GM19239 (cell line): ENCODE measurements at regions not wholly inside any gene's neighbourhood (a gene's known extent, or its start where the extent isn't known, plus 50 kb on each side); places are given as distances from the start of the nearest gene placed in this dataset.

Experiments used
- DNase-seq: peaks from one replicate; pipeline ENCODE4 v3.0.0; 2011; ENCODE audit warnings: low spot score; ENCODE audit not compliant: insufficient read length
- FAIRE-seq: peaks from 2 replicates; lab custom pipeline; 2011; peaks lifted over from hg19 to GRCh38; lab: Jason Lieb, UNC

DNA sequence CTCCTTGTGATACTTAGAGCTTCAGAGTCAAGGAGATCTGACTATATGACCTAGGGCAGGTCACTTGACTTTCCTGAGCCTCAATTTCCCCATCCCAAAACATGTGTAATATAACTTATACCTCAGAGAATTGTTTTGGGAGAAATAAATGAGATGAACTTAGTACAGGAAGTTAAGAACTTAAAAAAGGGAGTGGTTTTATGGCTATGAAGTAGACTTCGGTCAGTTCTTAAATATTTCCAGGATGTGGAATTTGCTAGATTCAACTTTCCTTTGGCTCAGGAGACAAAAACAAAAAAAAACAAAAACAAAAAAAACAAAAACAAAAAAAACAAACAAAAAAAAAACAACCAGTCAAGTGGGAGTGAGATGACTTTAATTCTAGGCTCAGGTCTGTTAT, 116.7 kb downstream of the EDEM1 start:
- FAIRE-seq (no peak), DNase-seq (no peak)

DNA sequence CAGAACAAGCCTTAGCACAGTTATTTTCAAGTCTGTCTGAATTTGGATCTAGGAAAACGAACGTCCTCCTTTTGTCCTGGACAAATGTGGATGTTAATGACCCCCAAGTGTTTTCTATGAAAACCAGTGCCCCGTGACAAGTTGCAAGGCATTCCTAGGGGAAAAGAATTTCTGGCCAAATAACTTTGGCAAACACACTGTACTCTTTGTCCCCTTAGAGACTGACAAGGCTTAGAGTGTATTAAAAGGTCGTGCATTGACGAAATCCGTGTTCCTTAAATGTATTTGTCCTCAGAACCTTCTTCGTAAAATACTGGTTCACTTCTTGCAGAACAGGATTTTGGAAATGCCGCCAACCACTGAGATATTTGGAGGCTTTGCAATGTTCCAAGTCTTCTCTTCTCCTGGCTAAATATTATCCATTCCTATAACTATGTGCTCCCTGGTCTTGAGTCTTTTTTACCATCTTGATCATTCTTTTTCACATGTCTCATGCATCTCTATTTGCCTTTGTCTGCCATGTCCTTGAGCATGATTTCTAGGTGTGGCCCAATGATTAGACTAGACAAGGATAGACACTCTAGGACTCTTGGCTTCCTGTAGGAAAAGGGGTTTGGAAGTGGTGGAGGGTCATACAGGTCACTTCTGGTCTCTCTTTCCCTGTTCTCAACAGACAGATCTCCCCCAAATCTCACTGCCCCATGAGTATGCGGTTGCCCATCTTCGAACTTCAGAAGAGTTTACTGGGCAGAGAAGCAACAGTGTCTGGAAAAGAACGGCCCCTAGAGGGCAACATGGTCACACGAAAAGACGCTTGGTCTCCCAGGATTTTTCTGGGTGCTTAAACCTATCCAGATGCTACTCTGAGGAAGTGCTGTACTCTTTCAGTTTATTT, 117.5 kb downstream of the EDEM1 start:
- peak; percentile 14 for DNase-seq
- FAIRE-seq, result peak; percentile 26

DNA sequence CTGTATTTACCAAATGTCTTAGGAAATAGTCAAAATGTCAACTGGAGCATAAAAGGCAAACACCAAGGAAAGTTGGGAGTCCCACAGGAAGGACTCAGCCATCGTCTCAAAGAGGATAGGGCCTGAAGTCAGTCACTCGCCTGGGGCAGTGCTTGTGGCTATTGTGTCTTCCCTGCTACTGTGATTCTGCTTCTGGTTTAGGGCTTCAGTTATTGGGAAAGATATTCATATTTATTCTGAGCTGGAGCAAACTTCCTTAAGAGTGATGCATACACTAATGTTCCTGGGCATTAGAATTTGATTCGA, 118.1 kb downstream of the EDEM1 start:
- DNase-seq, result no peak
- FAIRE-seq, result no peak

DNA sequence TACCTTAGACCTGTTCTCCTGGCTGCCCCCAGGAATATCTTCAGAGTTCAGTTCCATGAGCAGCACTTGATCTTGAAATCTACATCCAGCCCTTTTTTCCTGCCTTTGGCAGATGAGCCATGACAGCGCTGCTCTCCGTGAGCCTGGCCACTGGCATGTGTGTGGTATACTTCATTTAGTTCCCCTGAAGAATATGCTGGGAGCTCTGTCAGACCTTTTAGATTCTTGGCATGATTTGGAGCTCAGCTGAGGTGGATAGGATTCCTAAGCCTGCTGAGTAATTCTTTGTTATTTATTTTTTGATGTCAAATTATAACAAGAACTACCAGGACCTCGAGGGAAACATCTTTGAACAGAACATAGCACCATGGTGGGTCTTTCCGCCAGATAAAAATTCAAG, 121.7 kb downstream of the EDEM1 start:
- no peak for FAIRE-seq

DNA sequence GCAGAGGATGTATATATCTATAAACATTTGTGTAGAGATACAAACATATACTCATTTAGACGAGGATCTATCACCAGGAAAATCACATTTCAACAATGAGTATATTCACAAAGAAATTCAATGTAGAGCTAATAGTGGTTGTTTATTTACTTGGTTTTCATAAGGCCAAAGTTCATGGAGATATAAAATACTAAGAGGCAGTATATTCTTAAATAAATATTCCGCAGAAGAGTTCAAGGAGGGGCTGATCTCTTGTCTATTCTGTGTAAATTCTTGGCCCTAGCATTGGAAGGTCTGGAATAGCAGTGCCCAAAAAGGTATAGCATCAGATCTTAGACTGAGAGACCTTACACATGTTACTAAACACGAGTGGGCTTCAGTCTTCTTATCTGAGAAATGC, 122.1 kb downstream of the EDEM1 start:
- FAIRE-seq, result no peak
- DNase-seq, result no peak

More for the DNA sequence above, 121.7 kb downstream of the EDEM1 start:
- no peak for DNase-seq

DNA sequence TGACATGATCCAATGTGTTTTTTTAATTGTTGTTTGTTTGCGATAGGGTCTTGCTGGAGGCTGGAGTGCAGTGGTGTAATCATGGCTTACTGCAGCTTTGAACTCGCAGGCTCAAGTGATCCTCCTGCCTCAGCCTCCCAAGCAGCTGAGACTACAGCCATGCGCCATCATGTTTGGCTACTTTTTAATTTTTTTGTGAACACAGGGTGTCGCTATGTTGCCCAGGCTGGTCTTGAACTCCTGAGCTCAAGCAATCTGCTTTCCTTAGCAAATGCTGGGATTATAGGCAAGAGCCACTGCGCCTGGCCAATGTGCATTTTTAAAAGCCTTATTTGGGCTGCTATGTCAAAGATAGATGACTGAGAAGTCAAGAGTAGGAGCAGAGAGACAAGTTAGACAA, 123.0 kb downstream of the EDEM1 start:
- DNase-seq (no peak), FAIRE-seq (no peak)

DNA sequence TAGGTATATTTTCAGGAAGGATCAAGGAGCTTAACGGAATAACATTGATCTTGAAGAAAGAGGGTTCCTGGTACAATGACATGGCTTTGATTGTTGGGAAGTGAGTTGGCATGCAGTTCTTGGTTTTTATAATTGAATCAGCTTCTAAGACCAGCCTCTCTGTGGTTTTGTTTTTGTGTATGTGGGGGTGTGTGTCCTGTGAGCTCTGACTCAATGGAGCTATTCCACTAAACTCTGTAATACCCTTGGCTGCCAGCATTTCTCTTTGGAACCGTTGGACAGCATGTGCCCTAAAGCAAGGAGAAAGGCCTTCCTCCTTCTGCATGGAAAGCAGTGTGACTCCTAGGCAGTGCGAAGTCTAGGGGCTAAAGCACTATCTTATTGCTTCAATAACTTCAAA, 124.8 kb downstream of the EDEM1 start:
- no peak for DNase-seq
- FAIRE-seq, result no peak

DNA sequence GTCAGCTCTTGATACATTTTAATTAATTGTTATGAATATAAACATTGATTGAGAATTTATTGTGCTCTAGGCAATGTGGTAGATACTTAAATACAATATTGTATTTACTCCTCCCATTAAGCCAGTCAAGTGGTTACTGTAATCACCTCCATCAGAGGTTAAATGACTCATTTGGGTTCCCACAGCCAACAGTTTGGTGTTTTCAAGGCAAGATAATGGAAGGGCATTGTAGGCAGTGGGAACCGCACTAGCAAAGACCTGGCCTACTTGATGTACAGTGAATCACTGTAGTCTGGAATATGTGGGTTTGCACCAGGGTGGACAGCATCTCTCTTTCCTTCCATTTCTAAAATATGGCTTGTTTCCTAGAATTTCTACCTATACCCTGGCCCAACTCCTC, 127.4 kb downstream of the EDEM1 start:
- FAIRE-seq (no peak), DNase-seq (no peak)

DNA sequence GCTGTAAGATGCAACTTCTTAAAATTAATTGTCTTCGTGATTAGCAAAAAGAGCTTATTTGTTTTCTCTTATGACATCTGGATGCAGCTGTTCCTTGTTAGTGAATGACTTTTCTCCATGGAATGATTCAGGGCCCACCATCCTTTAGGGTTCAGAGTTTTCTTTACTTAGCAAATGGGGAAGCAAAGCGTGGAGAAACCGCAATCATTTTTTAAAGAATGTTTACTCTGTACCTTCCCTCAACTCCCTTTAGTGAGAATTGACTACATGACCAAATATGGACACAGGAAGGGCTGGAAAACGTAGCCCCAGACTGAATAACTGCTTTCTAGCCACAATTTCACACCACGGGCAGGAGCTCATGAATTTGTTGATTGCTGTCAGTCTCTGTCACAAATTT, 130.1 kb downstream of the EDEM1 start:
- FAIRE-seq (no peak), DNase-seq (no peak)

DNA sequence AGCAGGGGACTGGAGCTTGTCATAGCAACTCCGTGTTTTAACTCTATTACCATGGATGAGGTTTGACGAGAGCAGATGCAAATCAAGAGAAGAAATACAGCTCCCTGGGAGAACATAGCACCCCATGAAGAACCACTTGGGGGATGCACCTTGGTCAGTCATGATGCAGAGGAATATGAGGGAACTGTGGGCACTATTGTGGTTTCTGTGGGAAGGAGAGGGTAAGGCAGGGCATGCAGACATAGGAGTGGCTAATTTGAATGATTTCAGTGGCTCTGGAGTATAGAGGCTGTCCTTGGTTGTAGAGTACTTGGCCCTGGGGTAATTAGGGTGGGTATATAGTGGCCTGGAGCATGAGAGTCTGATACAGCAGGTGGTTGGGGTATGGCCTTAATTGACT, 131.9 kb downstream of the EDEM1 start:
- DNase-seq, result no peak
- FAIRE-seq, result no peak

DNA sequence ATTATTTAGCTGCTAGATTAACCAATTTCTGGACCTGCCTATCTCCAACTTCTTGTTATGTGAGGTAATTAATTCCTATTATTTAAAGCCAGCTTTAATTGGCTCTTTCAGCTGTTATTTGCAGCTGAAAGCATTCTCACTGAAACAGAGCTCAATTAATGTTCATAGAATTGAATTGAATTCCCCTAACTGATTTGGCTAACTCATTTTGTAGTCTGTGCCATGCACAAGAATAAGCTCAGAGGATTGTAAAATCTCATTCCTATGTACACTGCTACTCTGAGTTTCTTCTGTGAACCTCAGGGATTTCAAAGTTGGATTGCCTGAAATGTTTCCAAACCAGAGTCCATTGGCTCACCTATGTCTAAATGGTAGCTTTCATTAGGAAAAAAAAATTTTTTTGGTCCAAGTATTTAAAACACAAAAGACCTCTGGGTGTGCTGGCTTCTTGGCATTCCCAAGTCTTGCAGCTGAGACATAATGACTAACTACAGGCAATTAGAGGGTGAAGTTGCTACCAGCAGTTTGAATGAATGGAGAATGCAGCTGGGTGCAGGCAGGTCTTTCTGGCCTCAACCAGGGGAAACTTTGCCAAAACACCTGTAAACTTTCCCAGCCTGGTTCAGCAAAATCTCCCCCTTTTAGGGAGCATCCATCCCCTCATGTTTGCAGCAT, 134.3 kb downstream of the EDEM1 start:
- DNase-seq (no peak), FAIRE-seq (no peak)

DNA sequence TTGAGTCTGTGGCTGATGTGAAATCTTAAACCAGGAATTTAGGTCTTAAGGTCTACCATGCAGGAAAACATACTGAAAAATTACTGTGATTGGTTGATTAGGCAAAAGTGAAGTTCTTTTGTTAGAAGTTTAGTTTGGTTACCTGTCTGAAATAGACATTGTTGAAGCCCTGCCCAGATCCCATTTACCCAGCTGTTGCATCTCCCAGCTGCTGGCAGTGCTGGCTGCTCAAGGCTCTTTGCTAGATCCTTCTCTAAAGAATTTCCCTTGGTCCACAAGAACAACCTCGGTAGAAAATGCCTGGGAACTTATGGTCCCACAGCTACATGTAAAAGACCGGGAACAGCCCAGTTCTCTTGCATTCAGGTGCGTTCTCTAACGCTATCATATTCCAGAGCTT, 137.3 kb downstream of the EDEM1 start:
- no peak for FAIRE-seq
- DNase-seq, result no peak

DNA sequence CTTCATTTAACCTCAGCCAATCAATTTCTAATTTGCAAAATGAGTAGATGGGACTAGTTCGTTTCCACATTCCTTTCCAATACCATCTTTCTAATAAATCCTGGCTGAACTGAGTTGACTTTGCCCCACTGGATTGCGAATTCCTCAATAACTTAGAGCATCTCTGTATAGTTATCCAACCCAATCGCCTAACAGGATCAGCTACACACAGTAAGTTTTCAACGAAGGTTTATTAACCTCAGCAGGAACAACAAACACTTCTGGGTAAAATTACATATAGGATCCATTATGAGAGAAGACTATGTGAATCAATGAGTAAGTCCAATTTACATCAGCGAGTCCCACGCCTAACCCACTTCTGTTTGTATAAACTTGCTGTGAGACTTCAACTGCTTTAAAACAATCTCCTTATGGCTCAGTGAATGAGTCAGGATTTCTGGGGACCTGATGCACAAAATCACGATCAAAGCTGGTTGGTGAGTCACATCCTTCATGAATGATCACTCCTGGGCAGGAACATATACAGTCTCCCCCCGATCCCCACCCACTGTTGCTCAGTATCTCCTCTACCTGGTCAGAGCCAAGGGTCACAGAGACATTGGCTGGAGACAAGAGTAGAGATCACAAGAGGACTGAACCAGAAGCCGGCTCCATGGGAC, 142.8 kb downstream of the EDEM1 start:
- no peak for FAIRE-seq

DNA sequence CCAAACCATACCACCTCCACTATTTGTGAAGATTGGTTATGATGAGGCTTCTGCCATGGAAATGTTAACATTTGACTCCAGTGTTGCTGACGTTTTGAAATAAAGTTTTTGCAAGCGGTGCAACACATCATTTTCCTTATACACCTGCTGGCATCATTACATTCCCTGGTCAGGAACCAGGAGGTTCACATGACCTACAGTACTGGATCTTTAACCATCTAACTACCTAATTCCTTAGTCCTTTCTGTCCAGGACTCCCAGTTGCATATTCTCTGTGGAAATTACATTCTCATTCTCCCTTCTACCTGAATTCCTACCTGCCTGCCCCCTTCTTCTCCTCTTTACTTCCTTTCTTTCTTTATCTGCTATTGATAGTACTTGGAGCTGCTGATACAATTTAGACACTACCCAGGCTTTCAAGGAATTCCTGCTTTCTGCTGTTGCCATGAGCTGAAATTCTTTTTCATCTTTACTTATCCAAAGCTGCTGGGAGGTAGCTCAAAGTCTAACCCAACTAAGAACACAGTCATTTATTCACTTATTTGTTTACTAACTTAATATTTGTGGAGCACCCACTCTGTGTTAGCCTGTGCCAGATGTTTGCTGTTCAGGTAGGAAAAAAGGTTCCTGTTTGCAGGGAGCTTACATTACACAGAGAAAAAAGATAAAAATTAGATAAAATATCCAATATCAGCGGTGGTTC, 144.2 kb downstream of the EDEM1 start:
- FAIRE-seq (peak; percentile 57), DNase-seq (no peak)

More for the DNA sequence above, 142.8 kb downstream of the EDEM1 start:
- no peak for DNase-seq

DNA sequence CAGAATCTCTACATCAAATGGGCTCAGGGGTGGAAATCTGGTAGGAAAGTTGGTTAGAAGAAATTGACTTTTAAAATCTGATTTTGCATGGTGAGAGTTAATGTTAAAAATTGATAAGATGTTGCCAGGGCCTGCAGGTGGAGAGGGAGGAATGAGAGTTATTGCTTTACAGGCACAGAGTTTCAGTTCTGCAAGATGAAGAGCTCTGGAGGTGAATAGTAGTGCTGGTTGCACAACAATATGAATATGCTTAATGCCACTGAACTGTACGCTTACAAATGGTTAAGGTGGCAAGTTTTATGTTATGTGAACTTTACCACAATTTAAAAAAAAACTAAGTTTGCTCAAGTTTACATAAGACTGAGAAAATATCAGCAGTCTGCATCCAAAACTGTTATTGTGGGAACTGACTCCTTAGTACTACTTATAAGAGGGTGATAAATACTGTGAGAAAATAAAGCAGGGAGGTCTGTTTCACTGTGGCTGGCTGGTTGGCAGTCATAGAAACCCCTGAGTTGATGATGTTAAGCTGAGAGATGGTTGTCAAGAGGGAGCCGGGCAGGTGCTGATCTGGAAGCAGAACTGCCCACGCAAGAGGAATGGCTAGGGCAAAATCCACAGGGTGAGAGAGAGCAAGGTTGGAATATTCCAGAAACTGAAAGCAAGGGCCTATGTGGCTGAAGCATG, 144.9 kb downstream of the EDEM1 start:
- peak; percentile 78 for FAIRE-seq
- DNase-seq, result no peak

DNA sequence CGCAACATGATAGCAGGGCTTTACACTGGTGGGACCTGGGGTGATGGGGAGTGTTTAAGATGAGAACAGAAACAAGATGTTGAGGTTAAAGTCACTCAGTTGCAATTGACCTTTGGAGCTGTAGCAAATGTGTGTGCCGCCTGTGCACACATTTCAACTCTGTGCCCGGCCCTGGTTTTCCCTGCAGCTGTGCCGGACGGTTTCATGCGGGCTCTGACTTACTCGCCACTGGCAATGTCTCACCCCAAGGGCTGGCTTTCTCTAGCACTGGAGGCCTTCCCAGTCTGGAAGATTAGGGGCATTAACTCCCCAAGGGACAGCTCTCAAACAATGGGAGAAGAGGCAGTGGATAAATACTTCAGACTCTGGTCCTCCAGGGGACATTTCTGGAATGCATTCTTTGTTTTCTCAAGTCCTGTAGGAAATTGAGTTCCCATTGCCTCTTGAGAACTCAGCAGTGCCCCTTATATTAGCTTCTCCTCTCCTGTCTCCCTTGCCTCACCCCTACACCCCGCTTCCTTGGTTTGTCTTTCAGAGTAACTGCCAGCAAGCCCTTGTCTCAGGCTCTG, 152.5 kb downstream of the EDEM1 start:
- DNase-seq (no peak), FAIRE-seq (no peak)

DNA sequence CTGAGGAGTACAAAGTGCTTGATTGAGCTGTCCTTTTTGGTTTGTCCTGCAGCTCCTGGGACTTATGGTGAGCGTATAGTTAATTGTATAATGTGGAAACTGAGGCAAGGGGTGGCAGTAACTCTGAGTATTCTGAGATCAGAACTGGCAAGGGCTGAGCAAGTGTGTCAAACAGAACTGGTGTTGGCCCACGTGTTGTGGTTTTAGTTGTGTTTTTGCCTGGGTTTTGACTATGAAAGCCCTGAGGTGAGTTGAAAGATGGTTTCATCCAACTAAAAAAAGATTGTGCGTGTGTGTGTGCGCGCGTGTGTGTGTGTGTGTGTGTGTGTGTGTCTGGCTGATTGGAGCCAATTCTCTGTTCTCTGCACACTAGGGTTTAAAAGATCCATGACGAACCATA, 154.1 kb downstream of the EDEM1 start:
- no peak for FAIRE-seq
- no peak for DNase-seq

DNA sequence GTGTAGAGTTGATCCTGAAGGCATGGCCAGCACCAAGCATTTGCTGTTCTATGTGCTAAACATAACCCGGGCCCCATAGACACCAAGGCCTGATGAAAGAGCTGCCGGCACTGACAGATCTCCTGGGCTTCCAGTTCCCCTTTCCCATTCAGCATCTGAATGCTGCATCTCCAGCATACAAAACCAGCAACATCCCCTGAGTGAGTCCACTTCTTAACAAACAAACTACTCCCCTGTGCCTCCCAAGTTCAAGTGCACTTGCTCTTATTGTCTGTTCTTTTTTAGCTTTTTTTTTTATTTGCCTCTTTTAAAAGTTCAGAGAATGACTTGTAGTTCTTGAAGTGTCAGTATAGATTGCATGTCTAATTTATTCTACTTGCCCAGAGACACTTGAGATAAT, 156.0 kb downstream of the EDEM1 start:
- FAIRE-seq (no peak), DNase-seq (no peak)

DNA sequence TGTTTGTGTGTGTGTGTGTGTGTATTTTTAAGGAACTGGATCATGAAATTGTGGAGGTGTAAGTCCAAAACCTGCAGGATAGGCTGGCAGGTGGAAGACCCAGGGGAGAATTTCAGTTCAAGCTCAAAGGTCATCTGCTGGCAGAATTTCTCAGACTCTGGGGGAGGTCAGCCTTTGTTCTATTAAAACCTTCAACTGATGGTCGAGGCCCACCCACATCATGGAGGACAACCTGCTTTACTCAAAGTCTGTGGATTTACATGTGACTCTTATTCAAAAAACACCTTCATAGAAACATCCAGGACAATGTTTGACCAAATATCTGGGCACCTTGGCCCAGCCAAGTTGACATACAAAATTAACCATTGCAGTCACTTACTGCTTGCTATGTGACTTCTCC, 157.2 kb downstream of the EDEM1 start:
- FAIRE-seq, result no peak

DNA sequence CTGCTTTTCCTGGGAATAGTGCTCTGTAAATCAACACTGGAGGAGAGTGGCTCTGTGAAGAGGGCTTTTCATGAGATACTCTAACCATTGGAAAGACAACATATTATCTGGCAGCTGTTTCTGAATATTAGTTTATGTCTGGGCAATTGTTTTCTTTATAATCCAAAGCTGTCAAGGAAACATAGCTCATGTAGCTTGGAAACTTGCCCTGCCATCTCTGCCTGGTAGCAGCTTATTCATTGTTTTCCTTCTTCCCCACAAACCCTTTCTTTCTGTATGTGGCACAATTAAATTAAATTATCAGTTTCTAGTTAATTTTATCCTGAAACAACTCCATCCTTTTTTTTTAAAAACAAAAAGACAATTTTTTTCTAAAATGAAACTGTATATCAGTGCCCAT, 160.0 kb downstream of the EDEM1 start:
- DNase-seq (no peak), FAIRE-seq (no peak)

More for the DNA sequence above, 157.2 kb downstream of the EDEM1 start:
- no peak for DNase-seq
